ENCODE measurements at regions not wholly inside any gene's neighbourhood (a gene's known extent, or its start where the extent isn't known, plus 50 kb on each side); places are given as distances from the start of the nearest gene placed in this dataset.

DNA sequence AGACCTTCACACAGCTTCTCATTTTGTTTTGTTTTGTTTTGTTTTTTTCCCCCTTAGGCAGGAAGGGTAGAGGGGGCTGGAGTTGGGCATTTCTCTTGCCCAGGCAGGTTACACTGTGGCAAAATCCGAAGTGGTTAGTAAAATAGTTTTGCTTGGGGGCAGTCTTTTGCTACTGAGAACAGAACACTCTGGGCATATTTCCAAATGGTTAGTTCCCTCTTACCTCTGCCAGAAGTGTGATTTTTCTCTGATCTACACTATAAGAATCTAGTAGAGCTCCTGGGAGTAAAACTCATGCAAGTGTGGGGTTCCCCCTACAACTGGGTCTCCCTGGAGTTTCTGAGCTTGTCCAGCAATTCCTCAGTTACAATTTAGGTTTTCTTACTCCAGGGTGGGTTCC lies 61.7 kb downstream of the NPS start:
- H3K4me3 ChIP-seq (ENCODE audit: low read depth, low read length): no peak overlapping the region
- in situ Hi-C loops (cut with HindIII; ENCODE audit: low sequenced_read_pairs): no loop called here
- TF ChIP-seq, protein P1, sequence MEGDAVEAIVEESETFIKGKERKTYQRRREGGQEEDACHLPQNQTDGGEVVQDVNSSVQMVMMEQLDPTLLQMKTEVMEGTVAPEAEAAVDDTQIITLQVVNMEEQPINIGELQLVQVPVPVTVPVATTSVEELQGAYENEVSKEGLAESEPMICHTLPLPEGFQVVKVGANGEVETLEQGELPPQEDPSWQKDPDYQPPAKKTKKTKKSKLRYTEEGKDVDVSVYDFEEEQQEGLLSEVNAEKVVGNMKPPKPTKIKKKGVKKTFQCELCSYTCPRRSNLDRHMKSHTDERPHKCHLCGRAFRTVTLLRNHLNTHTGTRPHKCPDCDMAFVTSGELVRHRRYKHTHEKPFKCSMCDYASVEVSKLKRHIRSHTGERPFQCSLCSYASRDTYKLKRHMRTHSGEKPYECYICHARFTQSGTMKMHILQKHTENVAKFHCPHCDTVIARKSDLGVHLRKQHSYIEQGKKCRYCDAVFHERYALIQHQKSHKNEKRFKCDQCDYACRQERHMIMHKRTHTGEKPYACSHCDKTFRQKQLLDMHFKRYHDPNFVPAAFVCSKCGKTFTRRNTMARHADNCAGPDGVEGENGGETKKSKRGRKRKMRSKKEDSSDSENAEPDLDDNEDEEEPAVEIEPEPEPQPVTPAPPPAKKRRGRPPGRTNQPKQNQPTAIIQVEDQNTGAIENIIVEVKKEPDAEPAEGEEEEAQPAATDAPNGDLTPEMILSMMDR (IDR thresholded peaks at IDR 0.05; ENCODE audit: low read depth, low read length): no peak
- no peak for DNase-seq (ENCODE audit: low read depth, low spot score)

DNA sequence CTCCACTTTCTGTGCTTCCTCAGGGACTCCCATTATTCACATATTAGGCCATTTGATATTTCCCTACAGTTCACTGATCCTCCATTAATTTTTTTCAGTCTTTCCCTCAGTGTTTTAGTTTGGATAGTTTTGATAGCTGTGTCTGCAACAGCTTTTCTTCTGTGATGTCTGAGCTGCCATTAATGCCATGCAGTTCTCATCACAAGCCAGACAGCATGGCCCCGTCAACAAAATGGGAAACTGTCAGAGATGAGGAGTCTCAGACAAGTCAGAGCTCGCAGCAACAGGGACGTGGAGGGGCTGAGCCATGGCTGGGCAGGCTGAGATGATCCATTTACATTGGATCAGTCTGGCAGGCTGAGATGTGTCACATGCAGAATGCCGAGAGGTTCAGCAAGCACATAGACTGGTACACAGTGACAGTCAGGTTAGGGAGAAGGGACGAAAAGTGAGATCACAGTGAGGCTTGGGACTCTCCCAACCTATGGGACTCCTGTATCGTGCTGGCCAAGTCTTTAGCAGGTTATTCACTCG lies 65.4 kb downstream of the NPS start:
- in situ Hi-C loops (cut with HindIII; ENCODE audit: low sequenced_read_pairs): no loop called here
- DNase-seq (ENCODE audit: low read depth, low spot score): no peak
- TF ChIP-seq, protein P1 (IDR thresholded peaks at IDR 0.05; ENCODE audit: low read depth, low read length): no peak
- H3K4me3 ChIP-seq (ENCODE audit: low read depth, low read length): no peak overlapping the region

DNA sequence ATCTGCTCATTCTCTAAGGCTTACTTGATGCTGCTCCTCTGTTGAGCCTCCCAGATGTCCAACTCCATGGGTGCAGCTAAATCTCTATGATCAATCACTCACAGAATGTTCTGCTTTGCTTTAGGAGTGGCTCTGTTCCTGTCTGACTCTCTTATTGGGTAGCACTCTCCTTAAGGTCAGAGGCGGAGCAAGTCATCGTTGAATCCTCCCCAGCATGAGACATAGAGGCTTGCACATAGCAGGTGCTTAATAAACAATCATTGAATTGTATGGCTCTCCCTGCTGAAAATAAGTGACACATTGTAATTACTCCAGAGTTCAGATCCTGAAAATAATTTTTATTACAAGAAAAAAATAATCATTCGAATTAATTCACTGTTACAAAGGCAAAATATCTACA lies 69.7 kb downstream of the NPS start:
- in situ Hi-C loops (cut with HindIII; ENCODE audit: low sequenced_read_pairs): no loop called here
- TF ChIP-seq, protein P1 (IDR thresholded peaks at IDR 0.05; ENCODE audit: low read depth, low read length): no peak
- no peak overlapping the region for H3K4me3 ChIP-seq (ENCODE audit: low read depth, low read length)
- DNase-seq (ENCODE audit: low read depth, low spot score): no peak

DNA sequence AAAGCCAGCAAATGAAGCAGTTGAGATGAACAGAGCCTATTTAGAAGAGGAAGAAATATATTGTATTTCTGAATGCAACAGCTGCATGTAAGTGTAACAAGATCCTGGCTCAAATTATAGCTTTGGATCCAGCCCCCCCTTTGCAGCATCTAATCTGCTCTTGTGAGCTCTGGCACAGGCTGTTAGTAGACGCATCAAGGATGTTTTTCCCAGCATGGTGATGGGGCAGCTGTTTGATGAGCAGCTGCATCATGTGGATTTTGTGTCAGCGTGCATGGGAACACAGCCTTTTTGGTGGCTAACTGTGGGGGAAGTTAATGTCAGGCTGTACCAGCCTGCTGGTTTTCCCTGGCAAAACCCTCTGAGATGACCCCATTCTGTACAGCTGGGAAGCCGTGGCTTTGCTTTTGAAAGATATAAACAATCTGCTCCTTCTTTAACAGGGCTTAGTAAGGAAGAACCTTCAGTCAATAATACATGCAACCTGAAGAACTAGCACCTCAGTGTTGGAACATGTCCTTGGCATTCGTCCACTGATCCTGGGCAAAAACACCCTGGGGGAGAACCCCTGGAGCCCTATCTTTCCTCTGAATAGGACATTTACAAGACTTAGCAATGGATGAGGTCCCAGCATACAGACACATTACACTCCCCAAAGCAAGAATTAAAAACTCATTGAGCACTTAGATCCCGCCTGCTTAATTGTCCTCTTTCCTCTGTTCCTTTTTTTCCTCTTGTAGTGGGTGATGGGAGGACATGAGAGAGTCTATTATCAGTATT lies 70.6 kb downstream of the NPS start:
- TF ChIP-seq, protein P1 (IDR thresholded peaks at IDR 0.05; ENCODE audit: low read depth, low read length): no peak
- in situ Hi-C loops (cut with HindIII; ENCODE audit: low sequenced_read_pairs): no loop called here
- H3K4me3 ChIP-seq (ENCODE audit: low read depth, low read length): no peak overlapping the region
- no peak for DNase-seq (ENCODE audit: low read depth, low spot score)

DNA sequence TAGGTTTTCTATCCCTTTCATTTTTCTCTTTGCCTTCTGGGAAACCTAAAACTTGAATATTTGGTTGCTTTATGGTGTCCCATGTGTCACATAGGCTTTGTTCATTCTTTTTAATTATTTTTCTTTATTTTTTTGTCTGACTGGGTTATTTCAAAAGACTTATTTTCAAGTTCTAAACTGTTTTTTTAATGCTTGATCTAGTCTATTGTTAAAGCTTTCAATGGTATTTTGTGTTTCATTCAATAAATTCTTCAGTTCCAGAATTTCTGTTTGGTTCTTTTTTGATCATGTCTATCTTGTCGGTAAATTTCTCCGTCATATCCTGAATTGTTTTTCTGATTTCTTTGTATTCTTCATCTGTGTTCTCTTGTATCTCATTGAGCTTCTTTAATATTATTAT lies 86.8 kb downstream of the NPS start:
- TF ChIP-seq, protein P1 (IDR thresholded peaks at IDR 0.05; ENCODE audit: low read depth, low read length): no peak
- in situ Hi-C loops (cut with HindIII; ENCODE audit: low sequenced_read_pairs): no loop called here
- H3K4me3 ChIP-seq (ENCODE audit: low read depth, low read length): no peak overlapping the region
- DNase-seq (ENCODE audit: low read depth, low spot score): no peak

DNA sequence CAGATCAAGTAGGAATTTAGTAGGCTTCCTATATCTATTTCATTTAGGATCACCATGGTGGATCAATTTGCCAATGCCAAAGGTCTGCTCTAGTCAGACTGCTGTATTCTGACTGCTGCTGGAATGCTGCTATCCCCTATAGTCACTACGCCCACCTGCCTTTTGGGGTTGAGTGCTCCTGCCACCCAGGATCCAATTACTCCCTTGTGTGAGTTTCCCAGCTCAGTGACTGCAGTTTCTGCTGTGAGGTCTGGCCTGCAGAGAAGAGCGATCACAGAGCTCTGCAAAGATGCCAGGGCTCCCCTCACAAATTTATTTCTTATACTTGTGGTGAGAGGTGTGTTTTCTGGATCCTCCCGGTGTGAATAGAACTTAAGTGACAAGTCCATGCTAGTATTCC lies 88.1 kb upstream of the FOXI2 start:
- TF ChIP-seq, protein P1 (IDR thresholded peaks at IDR 0.05; ENCODE audit: low read depth, low read length): no peak
- in situ Hi-C loops (cut with HindIII; ENCODE audit: low sequenced_read_pairs): no loop called here
- DNase-seq (ENCODE audit: low read depth, low spot score): no peak
- H3K4me3 ChIP-seq (ENCODE audit: low read depth, low read length): no peak overlapping the region

Data from astrocyte of the spinal cord (primary cell).